Heart right ventricle (tissue), 16 donors: ENCODE measurements at regions not wholly inside any gene's neighbourhood (a gene's known extent, or its start where the extent isn't known, plus 50 kb on each side); places are given as distances from the start of the nearest gene placed in this dataset.

Experiments used
- ATAC-seq, 8 donors: fragments of 200-7000 bp; cut with Tn5 transposase; one replicate each; pipeline ENCODE4 v1.9.1; 2020; ENCODE audit warnings: mild to moderate bottlenecking in 8 of 8, moderate library complexity in 8 of 8, moderate number of reproducible peaks in 1 of 8
- DNase-seq, 2 donors: peaks; one replicate each; pipeline ENCODE4 v3.0.0-alpha.2; 2020
- H3K27ac ChIP-seq, 10 donors: fragments of 200-600 bp; sonication (generic) in 2 of 10; one replicate each; pipeline versions ENCODE4 v1.5.0 to v1.8.0; 2020 to 2022; ENCODE audit warnings: mild to moderate bottlenecking in 3 of 10
- H3K27me3 ChIP-seq, 7 donors: fragments of 200-600 bp; one replicate each; pipeline ENCODE4 v1.8.0; 2021 to 2022; ENCODE audit warnings: mild to moderate bottlenecking in 2 of 7
- H3K36me3 ChIP-seq, 9 donors: fragments of 200-600 bp; sonication (generic) in 1 of 9; one replicate each; pipeline versions ENCODE4 v1.5.0 to v1.8.0; 2020 to 2022; ENCODE audit warnings: mild to moderate bottlenecking in 2 of 9
- H3K4me1 ChIP-seq, 9 donors: fragments of 200-600 bp; sonication (generic) in 1 of 9; one replicate each; pipeline versions ENCODE4 v1.5.0 to v1.8.0; 2020 to 2022; ENCODE audit warnings: mild to moderate bottlenecking in 4 of 9
- H3K4me3 ChIP-seq, 10 donors: fragments of 200-600 bp; sonication (generic) in 2 of 10; one replicate each; pipeline versions ENCODE4 v1.5.0 to v1.8.0; 2020 to 2022; ENCODE audit warnings: mild to moderate bottlenecking in 7 of 10, moderate library complexity in 2 of 10
- H3K9me3 ChIP-seq, 11 donors: fragments of 200-600 bp in 10 of 11; sonication (generic) in 2 of 11; one replicate each; pipeline versions ENCODE4 v1.5.0 to v1.8.0; 2013 to 2022; ENCODE audit warnings: mild to moderate bottlenecking in 2 of 11, control low read depth in 1 of 11, moderate library complexity in 1 of 11
- WGBS, 2 donors: extraction: QIAGEN DNeasy Blood & Tissue Kit; methylation state at CpG; one replicate each; pipeline ENCODE4 v1.1.7; 2013; ENCODE audit warnings: inconsistent platforms in 1 of 2; 5-methylcytosine and 5-hydroxymethylcytosine counted together
- intact Hi-C, 10 donors: fragments of 100-400 bp; cut with DNase I; formaldehyde crosslinking; loops; one replicate each; pipeline versions ENCODE4 v1.11.1 to v1.14.2; 2022
- TF ChIP-seq, protein P1 (sequence below), 9 donors: fragments of 200-600 bp; sonication (generic) in 2 of 9; IDR thresholded peaks; one replicate each; pipeline versions ENCODE4 v1.5.0 to v1.8.0; 2021 to 2022; ENCODE audit warnings: antibody characterized with exemption in 9 of 9, mild to moderate bottlenecking in 5 of 9, moderate library complexity in 1 of 9
- donor health status: Arrhythmogenic right ventricular cardiomyopathy.
- donor health status: ischemic (EF 13 %, LVEDD 7.1; RV severe dilation, severe dysfunction).
- donor health status: healthy with polysubstance abuse.
- donor health status: DM: no; HTN: yes; CAD: no.
- donor health status: DM: no; HTN: no; CAD: no.
- donor health status: ischemic (EF 25% LVEDD 6.9; RV normal size, moderate dysfunction).
- donor health status: ischemic (EF 25% LVEDD 5.7; RV mildly dilated, moderate dysfunction).
- donor health status: healthy.
- donor health status: DM: yes; HTN: yes; CAD: no.
- donor health status: Ischemic cardiomyopathy.
- donor health status: ischemic (EF 35%, LVEDD 5.7; RV mildly dilated, moderate dysfunction).
- donor health status: nonischemic (EF 11% LVEDD 7.7; RV severe dilation, severe dysfunction).
- donor health status: DM: yes; HTN: yes; CAD: no.
- donor health status: PGD.
- donor health status: ischemic (EF 29% LVEDD 5.4; RV normal size, mild dysfunction).
- donor health status: nonischemic (EF 23%, LVEDD 6.1; RV moderate dilation, normal function).

DNA sequence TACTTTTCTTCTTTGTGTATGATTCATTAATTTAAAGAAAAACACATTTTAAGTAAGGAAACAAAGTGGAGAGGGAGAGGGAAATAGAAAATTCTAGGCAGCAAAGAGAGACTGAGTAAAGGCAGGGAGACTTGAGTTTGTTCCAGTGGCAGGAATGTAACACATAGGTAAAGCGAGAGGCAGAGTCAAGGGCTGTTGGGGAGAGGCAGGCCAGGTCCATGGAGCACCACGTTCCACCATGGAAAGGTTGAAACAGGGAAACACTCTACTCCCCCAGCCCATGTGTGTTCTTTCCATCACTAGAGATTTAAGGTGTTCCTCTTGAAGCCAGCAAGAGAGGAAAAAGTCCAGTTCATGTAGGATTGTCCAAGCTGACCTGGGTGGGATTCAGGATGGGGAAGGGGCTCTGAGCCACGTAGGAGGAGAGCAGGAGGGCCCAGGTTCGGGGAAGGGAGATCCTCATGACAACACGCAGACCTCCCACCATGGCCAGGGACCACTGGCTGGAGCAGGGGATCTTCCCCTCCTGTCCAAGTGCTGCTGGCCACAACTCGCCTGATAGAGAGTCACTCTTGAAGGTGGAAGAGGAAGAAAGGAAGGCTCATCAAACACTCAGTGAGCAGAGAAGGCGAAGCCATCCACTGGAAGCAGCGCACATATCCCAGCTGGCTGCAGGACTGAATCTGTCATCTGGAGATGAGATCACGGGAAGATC lies 666.4 kb upstream of the MKI67 start:
- Histone ChIP-seq H3K36me3 (no peaks in the 10 kb centered on the region), H3K4me3 (no peak overlapping the region), H3K9me3 (no peaks in the 10 kb centered on the region), H3K27me3 (peaks cover 0 to 12% (median 0%) of the 10 kb centered on the region in 7 donors), H3K4me1 (no peaks in the 10 kb centered on the region), H3K27ac (no peak overlapping the region)
- no peak for ATAC-seq
- WGBS, 2 donors: 83 to 88% methylated on average over 9 of the region's 9 CpGs
- TF ChIP-seq, protein P1, sequence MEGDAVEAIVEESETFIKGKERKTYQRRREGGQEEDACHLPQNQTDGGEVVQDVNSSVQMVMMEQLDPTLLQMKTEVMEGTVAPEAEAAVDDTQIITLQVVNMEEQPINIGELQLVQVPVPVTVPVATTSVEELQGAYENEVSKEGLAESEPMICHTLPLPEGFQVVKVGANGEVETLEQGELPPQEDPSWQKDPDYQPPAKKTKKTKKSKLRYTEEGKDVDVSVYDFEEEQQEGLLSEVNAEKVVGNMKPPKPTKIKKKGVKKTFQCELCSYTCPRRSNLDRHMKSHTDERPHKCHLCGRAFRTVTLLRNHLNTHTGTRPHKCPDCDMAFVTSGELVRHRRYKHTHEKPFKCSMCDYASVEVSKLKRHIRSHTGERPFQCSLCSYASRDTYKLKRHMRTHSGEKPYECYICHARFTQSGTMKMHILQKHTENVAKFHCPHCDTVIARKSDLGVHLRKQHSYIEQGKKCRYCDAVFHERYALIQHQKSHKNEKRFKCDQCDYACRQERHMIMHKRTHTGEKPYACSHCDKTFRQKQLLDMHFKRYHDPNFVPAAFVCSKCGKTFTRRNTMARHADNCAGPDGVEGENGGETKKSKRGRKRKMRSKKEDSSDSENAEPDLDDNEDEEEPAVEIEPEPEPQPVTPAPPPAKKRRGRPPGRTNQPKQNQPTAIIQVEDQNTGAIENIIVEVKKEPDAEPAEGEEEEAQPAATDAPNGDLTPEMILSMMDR (IDR thresholded peaks at IDR 0.05): no peak
- intact Hi-C loops: no loop called here
- DNase-seq: no peak

DNA sequence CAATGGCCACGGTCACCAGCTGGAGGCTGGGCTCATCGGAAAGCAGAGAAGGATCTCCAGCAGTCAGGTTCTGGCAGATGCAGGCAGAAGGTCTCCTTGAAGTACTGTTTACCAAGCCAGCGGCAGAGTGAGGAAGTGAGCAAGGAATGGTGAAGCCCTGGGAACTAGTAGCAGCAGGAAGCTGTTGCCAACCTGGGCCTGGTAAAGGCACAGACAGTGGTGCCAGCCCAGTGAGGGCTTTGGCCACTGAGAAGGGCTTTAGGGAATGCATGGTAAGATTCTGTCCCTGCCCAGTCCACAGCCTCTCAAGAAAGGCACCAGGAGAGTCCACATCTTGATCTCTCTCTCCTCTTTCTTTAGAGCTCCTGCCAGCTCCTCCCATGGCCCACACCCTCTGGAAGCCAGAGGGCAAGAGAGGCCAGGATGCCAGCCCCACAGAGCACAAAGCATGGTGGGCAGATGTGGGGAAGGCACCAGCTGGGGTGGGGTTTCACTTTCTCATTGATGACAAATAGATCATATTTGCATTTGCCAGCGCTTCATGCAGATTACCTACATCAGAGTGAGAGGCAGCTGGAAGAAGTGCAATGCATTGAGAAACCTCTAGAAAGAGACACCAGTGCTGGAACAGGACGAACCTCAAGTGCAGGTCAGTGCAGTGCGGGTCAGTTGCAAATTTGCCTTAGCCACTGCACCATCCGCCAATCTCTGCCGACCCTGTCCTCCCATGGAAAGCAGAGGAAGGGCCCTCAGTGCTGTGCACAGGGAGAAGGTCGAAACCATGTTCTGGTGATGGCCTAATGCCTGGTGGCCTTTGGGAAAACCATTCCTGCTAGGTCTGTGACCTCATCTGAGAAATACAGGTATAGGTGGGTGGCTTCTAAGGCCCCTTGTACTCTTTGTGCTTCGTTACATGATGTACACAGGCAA lies 667.8 kb upstream of the MKI67 start:
- no peak for DNase-seq
- intact Hi-C loops: no loop called here
- Histone ChIP-seq H3K9me3 (no peaks in the 10 kb centered on the region), H3K27ac (no peak overlapping the region), H3K27me3 (peaks cover 0 to 12% (median 0%) of the 10 kb centered on the region in 7 donors), H3K4me3 (no peak overlapping the region), H3K36me3 (no peaks in the 10 kb centered on the region), H3K4me1 (no peaks in the 10 kb centered on the region)
- ATAC-seq: no peak
- TF ChIP-seq, protein P1 (IDR thresholded peaks at IDR 0.05): no peak
- WGBS, 2 donors: 91% methylated on average over 10 of the region's 10 CpGs

- TF ChIP-seq, protein P1 (IDR thresholded peaks at IDR 0.05): no peak
- H3K4me1 ChIP-seq: no peaks in the 10 kb centered on the region
- no peak overlapping the region for H3K4me3 ChIP-seq
- H3K27me3 ChIP-seq: peaks cover 0 to 4% (median 0%) of the 10 kb centered on the region in 7 donors
- ATAC-seq (no peak), DNase-seq (no peak)
- H3K27ac ChIP-seq: no peak overlapping the region
- intact Hi-C loops: no loop called here
- no peaks in the 10 kb centered on the region for H3K36me3 ChIP-seq
- WGBS, 2 donors: 80 to 89% methylated on average over 3 of the region's 3 CpGs
- H3K9me3 ChIP-seq: no peaks in the 10 kb centered on the region
These were observed 670.2 kb upstream of the MKI67 start for GRCh38 chr10:128796396-128796912.

DNA sequence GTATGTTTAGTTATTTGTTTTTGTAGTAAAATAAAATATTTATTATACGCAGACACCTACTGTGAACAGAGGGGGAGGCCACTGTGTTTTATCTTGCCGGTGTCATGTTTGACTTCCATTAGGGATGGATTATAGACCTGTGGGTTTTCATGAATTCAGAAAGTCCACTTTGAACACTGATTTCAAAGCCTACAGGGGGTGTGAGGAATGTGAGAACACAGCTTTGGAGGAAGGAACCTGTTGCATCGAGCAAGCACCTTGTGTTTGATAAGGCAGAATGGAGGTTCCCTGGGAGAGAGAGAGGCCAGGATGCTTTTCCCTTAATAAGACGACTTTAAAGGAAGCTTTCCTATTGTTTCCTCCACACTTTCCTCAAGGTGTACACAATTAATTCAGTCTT lies 665.0 kb upstream of the MGMT start:
- intact Hi-C loops: no loop called here
- H3K27ac ChIP-seq: no peak overlapping the region
- DNase-seq (no peak), ATAC-seq (no peak)
- H3K4me3 ChIP-seq: no peak overlapping the region
- TF ChIP-seq, protein P1 (IDR thresholded peaks at IDR 0.05): no peak
- no peaks in the 10 kb centered on the region for H3K4me1 ChIP-seq
- H3K36me3 ChIP-seq: no peaks in the 10 kb centered on the region
- H3K27me3 ChIP-seq: peaks cover 0 to 10% (median 0%) of the 10 kb centered on the region in 7 donors
- 77 to 83% methylated on average over 4 of the region's 4 CpGs for WGBS, 2 donors
- no peaks in the 10 kb centered on the region for H3K9me3 ChIP-seq
